WTC11 (cell line): ENCODE measurements at regions not wholly inside any gene's neighbourhood (a gene's known extent, or its start where the extent isn't known, plus 50 kb on each side); places are given as distances from the start of the nearest gene placed in this dataset.

Experiments
- ATAC-seq: fragments of 200-7000 bp; cut with Tn5 transposase; 2 replicates; pipeline ENCODE4 v1.10.0; 2021; ENCODE audit warnings: mild to moderate bottlenecking, moderate library complexity
- CTCF ChIA-PET: fragments of 300-600 bp; sonication (Branson Sonifier 250); formaldehyde crosslinking; loops from one replicate; lab custom pipeline; 2021; ENCODE audit warnings: antibody characterized with exemption; lab: Charles Lee
- POLR2A ChIA-PET: fragments of 350-600 bp; sonication (Branson Sonifier 250); formaldehyde crosslinking; loops from one replicate; lab custom pipeline; 2021; ENCODE audit warnings: antibody characterized with exemption; lab: Charles Lee
- DNase-seq: peaks from one replicate; pipeline ENCODE4 v3.0.0; 2021; ENCODE audit warnings: low spot score
- H3K27ac Mint-ChIP-seq: 2 replicates; pipeline ENCODE4 v1.8.0; 2021; ENCODE audit warnings: mixed read lengths
- H3K27me3 Mint-ChIP-seq: 2 replicates; pipeline ENCODE4 v1.8.0; 2021; ENCODE audit warnings: low read depth, mild to moderate bottlenecking, moderate library complexity, mixed read lengths
- H3K36me3 Mint-ChIP-seq: 2 replicates; pipeline ENCODE4 v1.8.0; 2021; ENCODE audit warnings: mixed read lengths
- H3K4me1 Mint-ChIP-seq: 2 replicates; pipeline ENCODE4 v1.8.0; 2022; ENCODE audit warnings: mixed read lengths
- H3K4me3 Mint-ChIP-seq: 2 replicates; pipeline ENCODE4 v1.8.0; 2021; ENCODE audit warnings: mild to moderate bottlenecking, moderate library complexity, mixed read lengths
- H3K9me3 Mint-ChIP-seq: 2 replicates; pipeline ENCODE4 v1.8.0; 2021; ENCODE audit warnings: mixed read lengths
- ATF3 ChIP-seq: sonication (generic); formaldehyde crosslinking; conservative IDR thresholded peaks from 2 replicates; pipeline ENCODE4 v1.8.1; 2022; ENCODE audit warnings: mild to moderate bottlenecking, missing genetic modification reagents
- ATF6 ChIP-seq: sonication (generic); formaldehyde crosslinking; IDR thresholded peaks from 2 replicates; pipeline ENCODE4 v1.8.1; 2023; ENCODE audit warnings: mild to moderate bottlenecking, missing genetic modification reagents
- CREB1 ChIP-seq: sonication (generic); formaldehyde crosslinking; IDR thresholded peaks from 2 replicates; pipeline ENCODE4 v1.8.0; 2023; ENCODE audit warnings: mild to moderate bottlenecking, missing genetic modification reagents
- EMX1 ChIP-seq: fragments of 250-450 bp; sonication (Bioruptor Pico); IDR thresholded peaks from 2 replicates; pipeline ENCODE4 v1.8.0; 2021; ENCODE audit warnings: mild to moderate bottlenecking
- FOXJ3 ChIP-seq: sonication (generic); formaldehyde crosslinking; IDR thresholded peaks from 2 replicates; pipeline ENCODE4 v1.9.0; 2021; ENCODE audit warnings: missing genetic modification reagents, mild to moderate bottlenecking, borderline replicate concordance
- GABPB1 ChIP-seq: sonication (generic); formaldehyde crosslinking; IDR thresholded peaks from 2 replicates; pipeline ENCODE4 v1.8.1; 2023; ENCODE audit warnings: mild to moderate bottlenecking, missing genetic modification reagents
- JUN ChIP-seq: sonication (generic); formaldehyde crosslinking; IDR thresholded peaks from 2 replicates; pipeline ENCODE4 v1.8.0; 2023; ENCODE audit warnings: mild to moderate bottlenecking, missing genetic modification reagents
- KAT7 ChIP-seq: sonication (generic); formaldehyde crosslinking; IDR thresholded peaks from 2 replicates; pipeline ENCODE4 v1.8.1; 2023; ENCODE audit warnings: missing genetic modification reagents, mild to moderate bottlenecking, borderline replicate concordance
- MAX ChIP-seq: sonication (generic); formaldehyde crosslinking; IDR thresholded peaks from 2 replicates; pipeline ENCODE4 v1.8.0; 2022; ENCODE audit warnings: mild to moderate bottlenecking, missing genetic modification reagents
- MXD4 ChIP-seq: fragments of 250-450 bp; sonication (Bioruptor Pico); IDR thresholded peaks from 2 replicates; pipeline ENCODE4 v1.8.0; 2021; ENCODE audit warnings: mild to moderate bottlenecking, moderate library complexity, borderline replicate concordance
- MYBL2 ChIP-seq: sonication (generic); formaldehyde crosslinking; IDR thresholded peaks from 2 replicates; pipeline ENCODE4 v1.8.1; 2023; ENCODE audit warnings: mild to moderate bottlenecking, moderate library complexity, missing genetic modification reagents
- NFE2L1 ChIP-seq: sonication (generic); formaldehyde crosslinking; IDR thresholded peaks from 2 replicates; pipeline ENCODE4 v1.8.1; 2023; ENCODE audit warnings: missing genetic modification reagents
- OVOL2 ChIP-seq: fragments of 250-450 bp; sonication (Bioruptor Pico); IDR thresholded peaks from 2 replicates; pipeline ENCODE4 v1.9.0; 2021; ENCODE audit warnings: mild to moderate bottlenecking, borderline replicate concordance
- STAT6 ChIP-seq: sonication (generic); formaldehyde crosslinking; conservative IDR thresholded peaks from 2 replicates; pipeline ENCODE4 v1.8.1; 2023; ENCODE audit warnings: mild to moderate bottlenecking, low read depth, missing genetic modification reagents, moderate library complexity
- TEAD1 ChIP-seq: sonication (generic); formaldehyde crosslinking; IDR thresholded peaks from 2 replicates; pipeline ENCODE4 v1.8.0; 2022; ENCODE audit warnings: mild to moderate bottlenecking, missing genetic modification reagents
- TEAD4 ChIP-seq: sonication (generic); formaldehyde crosslinking; IDR thresholded peaks from 2 replicates; pipeline ENCODE4 v1.8.0; 2022; ENCODE audit warnings: mild to moderate bottlenecking, missing genetic modification reagents
- TP53 ChIP-seq: sonication (generic); formaldehyde crosslinking; IDR thresholded peaks from 2 replicates; pipeline ENCODE4 v1.8.1; 2023; ENCODE audit warnings: mild to moderate bottlenecking, missing genetic modification reagents
- ZBTB43 ChIP-seq: sonication (generic); formaldehyde crosslinking; IDR thresholded peaks from 2 replicates; pipeline ENCODE4 v1.8.1; 2023; ENCODE audit warnings: mild to moderate bottlenecking, missing genetic modification reagents
- ZNF219 ChIP-seq: sonication (generic); formaldehyde crosslinking; IDR thresholded peaks from 2 replicates; pipeline ENCODE4 v1.8.0; 2023; ENCODE audit warnings: missing genetic modification reagents, mild to moderate bottlenecking, borderline replicate concordance
- ZNF281 ChIP-seq: sonication (generic); formaldehyde crosslinking; IDR thresholded peaks from 2 replicates; pipeline ENCODE4 v1.8.0; 2023; ENCODE audit warnings: mild to moderate bottlenecking, missing genetic modification reagents
- ZNF425 ChIP-seq: fragments of 250-450 bp; sonication (Bioruptor Pico); conservative IDR thresholded peaks from 2 replicates; pipeline ENCODE4 v1.9.0; 2021; ENCODE audit warnings: mild to moderate bottlenecking
- ZNF671 ChIP-seq: fragments of 250-450 bp; sonication (Bioruptor Pico); IDR thresholded peaks from 2 replicates; pipeline ENCODE4 v1.8.0; 2021; ENCODE audit warnings: mild to moderate bottlenecking

- no peak for TF ChIP-seq ZNF219
- TF ChIP-seq MYBL2 (CRISPR knock-in tag), result no peak
- no peak for TF ChIP-seq FOXJ3 (CRISPR knock-in tag)
- TF ChIP-seq MXD4, result no peak
- no peak for TF ChIP-seq EMX1 (CRISPR knock-in tag)
- no peak for TF ChIP-seq ZNF281 (CRISPR knock-in tag)
- no peak for TF ChIP-seq ZBTB43 (CRISPR knock-in tag)
- TF ChIP-seq TEAD1, result no peak
- no peak for TF ChIP-seq CREB1 (CRISPR knock-in tag)
- no peak for TF ChIP-seq KAT7 (CRISPR knock-in tag)
- no peak for TF ChIP-seq TP53 (CRISPR knock-in tag)
- no peak for TF ChIP-seq GABPB1 (CRISPR knock-in tag)
Observed at GRCh38 chr9:21653091-21653490, 149.3 kb upstream of the MTAP start (continued).

GRCh38 chr9:21653589-21653988, 148.8 kb upstream of the MTAP start:
- ChIA-PET CTCF (no interaction called here), POLR2A (no interaction called here)
- no peak for ATAC-seq
- Mint-ChIP-seq H3K27me3 (no peaks in the 10 kb centered on the region), H3K36me3 (no peaks in the 10 kb centered on the region), H3K9me3 (peaks cover 10% of the 10 kb centered on the region), H3K4me1 (no peaks in the 10 kb centered on the region), H3K4me3 (no peak overlapping the region), H3K27ac (no peak overlapping the region)
- no peak for DNase-seq
- no peak for TF ChIP-seq NFE2L1 (CRISPR knock-in tag)
- TF ChIP-seq ZNF425 (CRISPR knock-in tag), result no peak
- no peak for TF ChIP-seq JUN (CRISPR knock-in tag)
- no peak for TF ChIP-seq OVOL2 (CRISPR knock-in tag)
- TF ChIP-seq ZNF671 (CRISPR knock-in tag), result no peak
- no peak for TF ChIP-seq ATF3 (CRISPR knock-in tag)
- TF ChIP-seq ATF6, result no peak
- TF ChIP-seq ZBTB43 (CRISPR knock-in tag), result no peak
- no peak for TF ChIP-seq ZNF281 (CRISPR knock-in tag)
- TF ChIP-seq TEAD4 (CRISPR knock-in tag), result no peak
- TF ChIP-seq STAT6, result no peak
- no peak for TF ChIP-seq MAX (CRISPR knock-in tag)
